ENCODE measurements at regions not wholly inside any gene's neighbourhood (a gene's known extent, or its start where the extent isn't known, plus 50 kb on each side); places are given as distances from the start of the nearest gene placed in this dataset.

DNA sequence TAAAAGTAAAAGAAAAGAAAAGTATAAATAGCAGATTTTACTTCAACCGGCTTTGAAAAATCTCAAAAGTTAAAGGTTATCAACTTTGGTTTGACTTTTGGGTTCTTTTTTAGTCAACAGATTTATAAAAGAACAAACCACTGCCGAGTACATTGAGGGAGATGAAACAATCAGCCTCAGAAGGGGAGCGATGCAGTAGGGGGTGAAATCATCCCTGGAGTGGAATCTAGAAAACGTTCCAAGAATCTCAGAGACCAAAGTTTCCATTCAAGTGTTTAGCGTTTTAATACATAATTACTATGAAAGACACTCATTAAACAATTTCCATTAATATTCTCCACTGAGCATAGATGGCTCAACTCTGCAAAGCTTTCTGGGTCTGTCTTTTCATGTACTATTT is 745.5 kb downstream of the NR2F2 start:
- H3K27ac ChIP-seq (ENCODE audit: low read depth, low read length): no peak overlapping the region
- no peak overlapping the region for H3K4me3 ChIP-seq (ENCODE audit: low read depth, low read length)
- no peaks in the 10 kb centered on the region for H3K27me3 ChIP-seq (ENCODE audit: control insufficient read depth, insufficient read depth, low read length)
- no peaks in the 10 kb centered on the region for H3K4me1 ChIP-seq (ENCODE audit: control insufficient read depth, insufficient read depth, low read length)
- no CpG with 5 or more reads among the region's 5 CpGs for WGBS (ENCODE audit: insufficient coverage)
- H3K9me3 ChIP-seq (ENCODE audit: control insufficient read depth, insufficient read depth, low read length): no peaks in the 10 kb centered on the region
- H3K36me3 ChIP-seq (ENCODE audit: control insufficient read depth, insufficient read depth, low read length): no peaks in the 10 kb centered on the region
- no peak for DNase-seq (ENCODE audit: low read depth in 4 of 6, low spot score in 6 of 6)

DNA sequence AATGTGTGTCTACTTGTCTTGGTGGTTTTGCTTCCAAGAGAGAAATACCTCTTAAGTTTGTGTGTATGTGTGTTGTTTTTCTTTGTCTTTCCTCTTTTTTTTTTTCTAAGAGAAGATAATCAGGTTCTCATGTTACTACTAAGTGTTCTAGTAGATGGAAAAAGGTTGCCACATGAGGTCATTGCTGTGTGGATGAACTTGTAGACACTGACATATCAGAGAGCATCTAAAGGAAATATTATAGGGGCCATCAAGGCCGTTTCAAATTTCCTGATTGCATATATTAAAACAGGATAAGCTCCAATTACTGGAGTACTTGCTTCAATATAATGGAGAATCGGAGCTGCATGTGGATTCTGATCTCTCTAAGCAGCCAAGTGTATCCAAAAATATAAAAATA is 747.5 kb downstream of the NR2F2 start:
- Histone ChIP-seq H3K4me1 (ENCODE audit: control insufficient read depth, insufficient read depth, low read length) (no peaks in the 10 kb centered on the region), H3K9me3 (ENCODE audit: control insufficient read depth, insufficient read depth, low read length) (no peaks in the 10 kb centered on the region), H3K4me3 (ENCODE audit: low read depth, low read length) (no peak overlapping the region), H3K36me3 (ENCODE audit: control insufficient read depth, insufficient read depth, low read length) (no peaks in the 10 kb centered on the region), H3K27me3 (ENCODE audit: control insufficient read depth, insufficient read depth, low read length) (peaks cover 3% of the 10 kb centered on the region), H3K27ac (ENCODE audit: low read depth, low read length) (no peak overlapping the region)
- no CpG with 5 or more reads among the region's 2 CpGs for WGBS (ENCODE audit: insufficient coverage)
- DNase-seq (ENCODE audit: low read depth in 4 of 6, low spot score in 6 of 6): no peak

DNA sequence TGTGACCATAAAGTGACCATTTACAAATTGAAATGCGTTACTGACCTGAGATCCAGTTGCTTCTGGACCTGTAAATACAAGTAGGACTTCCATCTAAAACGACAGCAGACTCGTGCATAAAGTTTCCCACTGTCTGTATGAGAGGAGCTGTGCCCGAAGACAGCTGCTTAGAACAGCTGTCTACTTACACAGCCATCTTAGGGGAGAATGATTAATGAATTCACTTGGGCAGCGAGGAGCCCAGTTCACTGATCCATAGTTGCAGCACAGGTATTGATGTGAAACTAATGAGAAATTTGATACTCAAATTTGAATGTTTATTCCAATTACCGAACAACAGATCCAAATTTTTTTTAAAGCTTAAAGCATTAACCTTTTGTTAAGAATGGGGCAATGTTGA is 748.1 kb downstream of the NR2F2 start:
- H3K27me3 ChIP-seq (ENCODE audit: control insufficient read depth, insufficient read depth, low read length): peaks cover 4% of the 10 kb centered on the region
- H3K4me3 ChIP-seq (ENCODE audit: low read depth, low read length): no peak overlapping the region
- H3K27ac ChIP-seq (ENCODE audit: low read depth, low read length): no peak overlapping the region
- DNase-seq (ENCODE audit: low read depth in 4 of 6, low spot score in 6 of 6): peak in 1 of 6 donors; percentile 41
- no peaks in the 10 kb centered on the region for H3K9me3 ChIP-seq (ENCODE audit: control insufficient read depth, insufficient read depth, low read length)
- 59% methylated on average over 2 of the region's 6 CpGs for WGBS (ENCODE audit: insufficient coverage)
- no peaks in the 10 kb centered on the region for H3K36me3 ChIP-seq (ENCODE audit: control insufficient read depth, insufficient read depth, low read length)
- no peaks in the 10 kb centered on the region for H3K4me1 ChIP-seq (ENCODE audit: control insufficient read depth, insufficient read depth, low read length)

DNA sequence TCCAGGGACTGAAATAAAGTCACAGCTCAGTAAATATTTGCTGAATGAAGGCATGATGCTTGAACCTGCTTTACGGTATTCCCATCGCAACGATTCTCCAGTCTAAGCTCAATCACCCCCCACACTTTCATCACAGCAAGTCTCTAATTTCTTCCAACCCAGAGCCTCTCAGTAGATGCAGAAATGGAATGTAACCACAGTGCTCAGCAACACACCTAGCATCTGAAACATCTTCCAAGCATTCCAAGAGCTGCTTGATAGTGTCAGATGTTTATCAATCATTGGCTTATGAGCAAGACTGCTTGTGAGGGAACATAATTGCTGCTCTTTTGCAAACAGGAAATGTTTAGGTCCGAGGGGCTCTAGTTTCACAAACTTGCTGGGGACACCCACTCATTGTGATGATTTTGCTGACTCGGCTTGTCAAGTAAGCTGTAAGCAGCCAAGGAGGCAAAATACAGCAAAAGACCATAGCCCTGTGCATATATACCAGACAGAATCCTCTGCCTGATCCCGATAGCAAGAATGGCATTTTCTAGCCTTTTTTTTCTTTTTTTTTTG is 751.2 kb downstream of the NR2F2 start:
- no peaks in the 10 kb centered on the region for H3K36me3 ChIP-seq (ENCODE audit: control insufficient read depth, insufficient read depth, low read length)
- DNase-seq (ENCODE audit: low read depth in 4 of 6, low spot score in 6 of 6): no peak
- H3K27ac ChIP-seq (ENCODE audit: low read depth, low read length): no peak overlapping the region
- WGBS (ENCODE audit: insufficient coverage): 89% methylated on average over 5 of the region's 6 CpGs
- no peak overlapping the region for H3K4me3 ChIP-seq (ENCODE audit: low read depth, low read length)
- H3K27me3 ChIP-seq (ENCODE audit: control insufficient read depth, insufficient read depth, low read length): peaks cover 12% of the 10 kb centered on the region
- no peaks in the 10 kb centered on the region for H3K9me3 ChIP-seq (ENCODE audit: control insufficient read depth, insufficient read depth, low read length)
- H3K4me1 ChIP-seq (ENCODE audit: control insufficient read depth, insufficient read depth, low read length): no peaks in the 10 kb centered on the region

DNA sequence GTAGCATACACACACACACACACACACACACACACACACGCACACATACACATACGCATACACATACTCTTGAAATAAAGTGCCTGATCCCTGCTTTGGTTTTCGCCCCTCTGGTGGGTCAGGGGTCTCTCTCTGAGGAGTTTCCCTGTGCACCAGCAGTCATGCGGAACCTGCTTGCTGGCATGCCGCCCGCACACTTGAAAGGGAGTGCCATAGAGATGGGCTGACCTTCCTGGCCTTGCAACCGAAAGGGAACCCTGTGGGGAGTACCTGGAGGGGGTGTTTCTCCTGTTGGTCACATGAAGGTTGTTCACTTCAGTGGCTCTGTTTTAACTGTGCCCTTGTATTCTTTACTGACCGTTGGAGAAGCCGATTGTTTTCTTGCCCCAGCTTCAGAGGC is 752.3 kb downstream of the NR2F2 start:
- Histone ChIP-seq H3K27ac (ENCODE audit: low read depth, low read length) (no peak overlapping the region), H3K4me1 (ENCODE audit: control insufficient read depth, insufficient read depth, low read length) (no peaks in the 10 kb centered on the region), H3K4me3 (ENCODE audit: low read depth, low read length) (no peak overlapping the region), H3K27me3 (ENCODE audit: control insufficient read depth, insufficient read depth, low read length) (peaks cover 12% of the 10 kb centered on the region), H3K9me3 (ENCODE audit: control insufficient read depth, insufficient read depth, low read length) (no peaks in the 10 kb centered on the region), H3K36me3 (ENCODE audit: control insufficient read depth, insufficient read depth, low read length) (no peaks in the 10 kb centered on the region)
- WGBS (ENCODE audit: insufficient coverage): 52% methylated on average over 5 of the region's 9 CpGs
- DNase-seq (ENCODE audit: low read depth in 4 of 6, low spot score in 6 of 6): no peak

DNA sequence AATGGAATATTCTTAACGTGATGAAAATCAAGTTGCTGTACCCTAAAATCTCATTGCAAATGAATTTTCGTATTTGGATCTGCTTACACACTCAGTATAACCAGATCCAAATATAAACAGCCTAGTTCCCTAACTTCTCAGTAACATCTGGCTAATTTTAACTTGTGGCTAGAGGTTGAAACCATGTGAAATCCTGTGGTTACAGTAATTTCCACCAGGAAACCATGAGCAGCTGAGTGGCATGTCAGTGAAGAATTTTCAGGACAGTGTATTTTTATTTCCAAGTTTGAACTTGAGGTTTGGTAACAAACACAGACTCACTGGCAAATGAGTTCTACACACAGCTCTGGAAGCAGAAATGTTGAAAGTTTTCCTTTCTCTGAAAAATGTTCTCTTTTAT is 754.1 kb downstream of the NR2F2 start:
- Histone ChIP-seq H3K36me3 (ENCODE audit: control insufficient read depth, insufficient read depth, low read length) (no peaks in the 10 kb centered on the region), H3K4me3 (ENCODE audit: low read depth, low read length) (no peak overlapping the region), H3K4me1 (ENCODE audit: control insufficient read depth, insufficient read depth, low read length) (no peaks in the 10 kb centered on the region), H3K27me3 (ENCODE audit: control insufficient read depth, insufficient read depth, low read length) (peaks cover 12% of the 10 kb centered on the region), H3K27ac (ENCODE audit: low read depth, low read length) (no peak overlapping the region), H3K9me3 (ENCODE audit: control insufficient read depth, insufficient read depth, low read length) (no peaks in the 10 kb centered on the region)
- no peak for DNase-seq (ENCODE audit: low read depth in 4 of 6, low spot score in 6 of 6)
- 100% methylated on average over 2 of the region's 2 CpGs for WGBS (ENCODE audit: insufficient coverage)

DNA sequence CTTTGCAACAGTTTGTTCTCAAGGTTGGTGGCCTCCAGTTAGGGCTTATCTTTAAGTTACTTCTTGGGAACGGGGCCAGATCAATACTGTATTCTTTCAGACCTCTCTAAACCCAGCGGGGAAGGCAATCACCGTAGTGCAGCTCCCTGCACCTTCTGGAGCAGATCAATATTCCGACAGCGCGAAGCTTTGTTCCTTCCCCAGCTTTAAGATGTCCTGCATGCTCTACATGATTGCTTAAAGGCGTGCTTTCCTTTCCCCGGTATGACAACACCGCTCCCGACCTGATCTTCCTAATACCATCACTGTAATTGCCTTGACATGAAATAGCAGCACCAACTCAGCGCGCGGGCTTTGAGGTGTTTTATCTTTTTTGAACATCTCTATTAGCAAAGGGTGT is 755.2 kb downstream of the NR2F2 start:
- Histone ChIP-seq H3K36me3 (ENCODE audit: control insufficient read depth, insufficient read depth, low read length) (no peaks in the 10 kb centered on the region), H3K27me3 (ENCODE audit: control insufficient read depth, insufficient read depth, low read length) (peaks cover 12% of the 10 kb centered on the region), H3K4me1 (ENCODE audit: control insufficient read depth, insufficient read depth, low read length) (no peaks in the 10 kb centered on the region), H3K27ac (ENCODE audit: low read depth, low read length) (no peak overlapping the region), H3K9me3 (ENCODE audit: control insufficient read depth, insufficient read depth, low read length) (no peaks in the 10 kb centered on the region), H3K4me3 (ENCODE audit: low read depth, low read length) (no peak overlapping the region)
- DNase-seq (ENCODE audit: low read depth in 4 of 6, low spot score in 6 of 6): no peak
- 15% methylated on average over 6 of the region's 13 CpGs for WGBS (ENCODE audit: insufficient coverage)

DNA sequence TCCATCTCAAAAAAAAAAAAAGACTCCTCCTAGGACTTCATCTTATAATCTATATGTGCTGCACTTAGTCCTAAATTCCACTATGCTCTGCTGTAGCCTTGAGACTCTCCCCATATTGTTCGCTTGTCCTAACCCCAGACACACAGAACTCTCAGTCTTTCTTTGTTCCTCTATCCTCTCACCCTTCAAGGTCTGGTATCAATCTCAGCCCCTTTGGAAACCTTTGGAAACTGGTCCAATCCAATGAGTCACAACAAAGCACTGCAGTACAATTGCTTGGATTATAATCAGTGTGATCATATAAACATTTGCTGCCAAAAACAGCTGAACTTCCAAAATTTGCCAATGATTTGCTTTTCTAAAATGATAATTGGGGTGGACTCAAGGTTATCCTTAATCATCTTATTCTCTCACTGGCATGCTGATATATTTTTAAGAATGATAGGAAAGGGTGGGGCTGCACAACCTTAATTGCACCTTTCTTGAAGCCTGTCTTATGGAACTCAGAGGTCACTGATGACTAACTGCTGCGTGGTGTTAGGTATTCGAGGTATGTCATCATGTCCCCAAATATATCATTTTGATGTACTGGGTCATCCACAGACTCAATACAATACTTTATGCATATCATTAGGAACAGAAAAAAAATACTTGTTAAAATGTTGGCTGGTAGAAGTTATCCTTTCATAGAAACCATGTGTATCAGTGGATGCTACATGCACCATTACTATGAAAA is 756.7 kb downstream of the NR2F2 start:
- 82% methylated on average over 1 of the region's 3 CpGs for WGBS (ENCODE audit: insufficient coverage)
- Histone ChIP-seq H3K4me3 (ENCODE audit: low read depth, low read length) (no peak overlapping the region), H3K27me3 (ENCODE audit: control insufficient read depth, insufficient read depth, low read length) (peaks cover 12% of the 10 kb centered on the region), H3K9me3 (ENCODE audit: control insufficient read depth, insufficient read depth, low read length) (no peaks in the 10 kb centered on the region), H3K4me1 (ENCODE audit: control insufficient read depth, insufficient read depth, low read length) (no peaks in the 10 kb centered on the region), H3K36me3 (ENCODE audit: control insufficient read depth, insufficient read depth, low read length) (no peaks in the 10 kb centered on the region), H3K27ac (ENCODE audit: low read depth, low read length) (no peak overlapping the region)
- DNase-seq (ENCODE audit: low read depth in 4 of 6, low spot score in 6 of 6): no peak

DNA sequence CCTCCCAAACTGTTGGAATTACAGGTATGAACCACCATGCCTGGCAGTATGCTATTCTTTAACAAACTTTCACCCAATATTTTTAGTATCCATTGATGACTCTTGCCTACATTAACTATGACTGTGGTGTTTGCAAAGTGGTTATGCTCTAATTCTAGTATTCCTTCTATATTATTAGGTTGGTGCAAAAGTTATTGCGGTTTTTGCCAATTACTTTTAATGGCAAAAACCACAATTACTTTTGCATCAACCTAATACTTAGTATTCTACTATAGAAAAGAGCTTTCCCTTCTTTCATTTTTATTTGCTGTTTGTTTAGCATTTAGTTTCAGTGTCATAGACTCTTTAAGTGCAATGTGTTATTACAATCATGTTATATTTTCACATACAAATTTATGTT is 760.6 kb downstream of the NR2F2 start:
- Histone ChIP-seq H3K4me1 (ENCODE audit: control insufficient read depth, insufficient read depth, low read length) (no peaks in the 10 kb centered on the region), H3K27me3 (ENCODE audit: control insufficient read depth, insufficient read depth, low read length) (no peaks in the 10 kb centered on the region), H3K4me3 (ENCODE audit: low read depth, low read length) (no peak overlapping the region), H3K27ac (ENCODE audit: low read depth, low read length) (no peak overlapping the region), H3K36me3 (ENCODE audit: control insufficient read depth, insufficient read depth, low read length) (no peaks in the 10 kb centered on the region), H3K9me3 (ENCODE audit: control insufficient read depth, insufficient read depth, low read length) (no peaks in the 10 kb centered on the region)
- DNase-seq (ENCODE audit: low read depth in 4 of 6, low spot score in 6 of 6): no peak
- WGBS (ENCODE audit: insufficient coverage): no CpG with 5 or more reads among the region's 1 CpG

DNA sequence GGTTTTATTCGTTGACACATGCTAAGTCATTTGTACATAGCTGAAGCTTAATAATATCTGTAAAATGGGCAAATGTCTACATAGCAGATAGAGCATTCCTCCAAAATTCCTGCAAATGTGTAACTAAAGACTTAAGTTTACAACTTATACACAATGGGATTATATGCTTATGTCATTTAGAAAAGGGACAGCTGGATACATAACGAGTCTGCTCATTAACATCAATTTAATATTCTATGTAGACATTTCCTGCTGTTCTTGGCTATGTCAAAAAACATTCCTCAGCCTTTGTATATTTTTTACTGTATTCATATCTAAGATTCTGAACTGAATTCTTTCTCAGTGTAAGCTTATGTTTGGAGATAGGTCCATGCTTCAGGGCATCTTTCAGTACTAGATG is 762.2 kb downstream of the NR2F2 start:
- Histone ChIP-seq H3K9me3 (ENCODE audit: control insufficient read depth, insufficient read depth, low read length) (no peaks in the 10 kb centered on the region), H3K27me3 (ENCODE audit: control insufficient read depth, insufficient read depth, low read length) (no peaks in the 10 kb centered on the region), H3K4me1 (ENCODE audit: control insufficient read depth, insufficient read depth, low read length) (no peaks in the 10 kb centered on the region), H3K27ac (ENCODE audit: low read depth, low read length) (no peak overlapping the region), H3K36me3 (ENCODE audit: control insufficient read depth, insufficient read depth, low read length) (no peaks in the 10 kb centered on the region), H3K4me3 (ENCODE audit: low read depth, low read length) (no peak overlapping the region)
- DNase-seq (ENCODE audit: low read depth in 4 of 6, low spot score in 6 of 6): no peak
- no CpG with 5 or more reads among the region's 2 CpGs for WGBS (ENCODE audit: insufficient coverage)

All from spinal cord (tissue), 9 donors.